ENCODE measurements at regions not wholly inside any gene's neighbourhood (a gene's known extent, or its start where the extent isn't known, plus 50 kb on each side); places are given as distances from the start of the nearest gene placed in this dataset.

GRCh38 chr17:15036238-15036637, 228.9 kb downstream of the PMP22 start:
- no peaks in the 10 kb centered on the region for H3K9me3 ChIP-seq (replicated peaks; ENCODE audit: insufficient read depth, low read length)
- H3K9me2 ChIP-seq (replicated peaks; ENCODE audit: insufficient read depth, low read length): no peaks in the 10 kb centered on the region
- no peaks in the 10 kb centered on the region for H3K4me1 ChIP-seq (ENCODE audit: low read length)
- no peak overlapping the region for H3K9ac ChIP-seq (ENCODE audit: low read length)
- no peak for DNase-seq
- H3K27me3 ChIP-seq (replicated peaks; ENCODE audit: insufficient read depth, low read length): no peaks in the 10 kb centered on the region
- H4K20me1 ChIP-seq (ENCODE audit: insufficient read depth, low read length): no peaks in the 10 kb centered on the region
- no peak overlapping the region for H3K4me3 ChIP-seq (ENCODE audit: low read length)
- no peak overlapping the region for H3K4me2 ChIP-seq (ENCODE audit: low read depth, low read length)
- H3K27ac ChIP-seq (ENCODE audit: low read length): no peak overlapping the region
- TF ChIP-seq EZH2 (optimal IDR thresholded peaks at IDR 0.05; ENCODE audit: low read depth, low read length) (no peak), CTCF (IDR thresholded peaks at IDR 0.05; ENCODE audit: low read length) (no peak), EZH2phosphoT487 (IDR thresholded peaks at IDR 0.05; ENCODE audit: low read length) (no peak)
- H3K79me2 ChIP-seq (ENCODE audit: low read length): no peaks in the 10 kb centered on the region
- H2AFZ ChIP-seq (ENCODE audit: low read length): no peak overlapping the region
- H3F3A ChIP-seq (ENCODE audit: insufficient read depth, low read length): no peaks in the 10 kb centered on the region
- H3K36me3 ChIP-seq (replicated peaks; ENCODE audit: insufficient read depth, low read length): no peaks in the 10 kb centered on the region

- no peak for DNase-seq
- H3K27ac ChIP-seq (ENCODE audit: low read length): no peak overlapping the region
- no peaks in the 10 kb centered on the region for H3K27me3 ChIP-seq (replicated peaks; ENCODE audit: insufficient read depth, low read length)
- no peaks in the 10 kb centered on the region for H4K20me1 ChIP-seq (ENCODE audit: insufficient read depth, low read length)
- no peak for TF ChIP-seq EZH2 (optimal IDR thresholded peaks at IDR 0.05; ENCODE audit: low read depth, low read length)
- TF ChIP-seq EZH2phosphoT487 (IDR thresholded peaks at IDR 0.05; ENCODE audit: low read length): no peak
- TF ChIP-seq CTCF (IDR thresholded peaks at IDR 0.05; ENCODE audit: low read length): no peak
- H3K9ac ChIP-seq (ENCODE audit: low read length): no peak overlapping the region
- H3F3A ChIP-seq (ENCODE audit: insufficient read depth, low read length): no peaks in the 10 kb centered on the region
- H3K9me3 ChIP-seq (replicated peaks; ENCODE audit: insufficient read depth, low read length): no peaks in the 10 kb centered on the region
- no peaks in the 10 kb centered on the region for H3K36me3 ChIP-seq (replicated peaks; ENCODE audit: insufficient read depth, low read length)
- H3K4me3 ChIP-seq (ENCODE audit: low read length): no peak overlapping the region
- H2AFZ ChIP-seq (ENCODE audit: low read length): no peak overlapping the region
- no peaks in the 10 kb centered on the region for H3K9me2 ChIP-seq (replicated peaks; ENCODE audit: insufficient read depth, low read length)
- H3K79me2 ChIP-seq (ENCODE audit: low read length): no peaks in the 10 kb centered on the region
- H3K4me1 ChIP-seq (ENCODE audit: low read length): no peaks in the 10 kb centered on the region
- no peak overlapping the region for H3K4me2 ChIP-seq (ENCODE audit: low read depth, low read length)
Observed at GRCh38 chr17:15031975-15032374, 233.2 kb downstream of the PMP22 start.

- H4K20me1 ChIP-seq (ENCODE audit: insufficient read depth, low read length): no peaks in the 10 kb centered on the region
- H3K36me3 ChIP-seq (replicated peaks; ENCODE audit: insufficient read depth, low read length): no peaks in the 10 kb centered on the region
- H2AFZ ChIP-seq (ENCODE audit: low read length): no peak overlapping the region
- no peak overlapping the region for H3K4me2 ChIP-seq (ENCODE audit: low read depth, low read length)
- H3K27ac ChIP-seq (ENCODE audit: low read length): no peak overlapping the region
- no peaks in the 10 kb centered on the region for H3K9me2 ChIP-seq (replicated peaks; ENCODE audit: insufficient read depth, low read length)
- H3K9me3 ChIP-seq (replicated peaks; ENCODE audit: insufficient read depth, low read length): no peaks in the 10 kb centered on the region
- H3K4me1 ChIP-seq (ENCODE audit: low read length): no peaks in the 10 kb centered on the region
- no peaks in the 10 kb centered on the region for H3K79me2 ChIP-seq (ENCODE audit: low read length)
- DNase-seq: no peak
- H3F3A ChIP-seq (ENCODE audit: insufficient read depth, low read length): no peaks in the 10 kb centered on the region
- no peak overlapping the region for H3K9ac ChIP-seq (ENCODE audit: low read length)
- TF ChIP-seq EZH2 (optimal IDR thresholded peaks at IDR 0.05; ENCODE audit: low read depth, low read length): no peak
- TF ChIP-seq CTCF (IDR thresholded peaks at IDR 0.05; ENCODE audit: low read length): no peak
- TF ChIP-seq EZH2phosphoT487 (IDR thresholded peaks at IDR 0.05; ENCODE audit: low read length): no peak
- no peak overlapping the region for H3K4me3 ChIP-seq (ENCODE audit: low read length)
- H3K27me3 ChIP-seq (replicated peaks; ENCODE audit: insufficient read depth, low read length): no peaks in the 10 kb centered on the region
Observed at GRCh38 chr17:15029469-15029868, 235.7 kb downstream of the PMP22 start.
